ENCODE measurements at regions not wholly inside any gene's neighbourhood (a gene's known extent, or its start where the extent isn't known, plus 50 kb on each side); places are given as distances from the start of the nearest gene placed in this dataset.

DNA sequence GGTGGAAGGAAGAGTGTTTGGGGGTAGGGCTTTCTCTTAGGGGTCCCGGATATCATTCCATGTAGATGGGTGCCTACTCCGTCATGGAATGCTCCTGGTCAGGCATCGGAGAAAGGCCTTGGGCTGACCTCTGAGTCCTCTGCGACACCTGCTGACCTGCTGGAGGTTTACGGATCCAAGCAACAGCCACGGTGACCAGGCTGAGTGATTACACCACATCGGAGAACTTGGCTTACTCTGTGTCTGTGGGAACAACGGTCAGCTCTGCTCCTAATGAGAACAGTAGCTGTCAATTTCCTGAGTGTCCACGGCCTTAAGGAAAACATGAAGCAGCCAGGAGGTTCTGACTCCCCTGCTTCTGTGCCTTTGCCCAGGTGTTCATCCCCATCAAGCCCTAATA, 73.2 kb downstream of the TNP1 start:
- Histone ChIP-seq H3K9me2 (replicated peaks; ENCODE audit: control insufficient read depth, low read length) (no peaks in the 10 kb centered on the region), H3K4me2 (ENCODE audit: low read length) (no peak overlapping the region), H3K4me3 (ENCODE audit: low read length) (no peak overlapping the region), H3K27ac (ENCODE audit: low read depth, low read length) (no peak overlapping the region), H3K79me2 (ENCODE audit: control insufficient read depth, low read length) (no peaks in the 10 kb centered on the region), H3K4me1 (ENCODE audit: control insufficient read depth, low read length) (no peaks in the 10 kb centered on the region), H4K20me1 (ENCODE audit: control insufficient read depth, insufficient read depth, low read depth, low read length) (no peaks in the 10 kb centered on the region), H3K27me3 (ENCODE audit: control insufficient read depth, low read length) (no peaks in the 10 kb centered on the region), H3K36me3 (ENCODE audit: control insufficient read depth, low read length) (no peaks in the 10 kb centered on the region), H3K9me3 (ENCODE audit: control insufficient read depth, insufficient read depth, low read length) (no peaks in the 10 kb centered on the region), H3F3A (ENCODE audit: control insufficient read depth, insufficient read depth) (no peaks in the 10 kb centered on the region)
- no peak for TF ChIP-seq EZH2phosphoT487 (IDR thresholded peaks at IDR 0.05; ENCODE audit: borderline replicate concordance, low read length)
- TF ChIP-seq, protein P1, sequence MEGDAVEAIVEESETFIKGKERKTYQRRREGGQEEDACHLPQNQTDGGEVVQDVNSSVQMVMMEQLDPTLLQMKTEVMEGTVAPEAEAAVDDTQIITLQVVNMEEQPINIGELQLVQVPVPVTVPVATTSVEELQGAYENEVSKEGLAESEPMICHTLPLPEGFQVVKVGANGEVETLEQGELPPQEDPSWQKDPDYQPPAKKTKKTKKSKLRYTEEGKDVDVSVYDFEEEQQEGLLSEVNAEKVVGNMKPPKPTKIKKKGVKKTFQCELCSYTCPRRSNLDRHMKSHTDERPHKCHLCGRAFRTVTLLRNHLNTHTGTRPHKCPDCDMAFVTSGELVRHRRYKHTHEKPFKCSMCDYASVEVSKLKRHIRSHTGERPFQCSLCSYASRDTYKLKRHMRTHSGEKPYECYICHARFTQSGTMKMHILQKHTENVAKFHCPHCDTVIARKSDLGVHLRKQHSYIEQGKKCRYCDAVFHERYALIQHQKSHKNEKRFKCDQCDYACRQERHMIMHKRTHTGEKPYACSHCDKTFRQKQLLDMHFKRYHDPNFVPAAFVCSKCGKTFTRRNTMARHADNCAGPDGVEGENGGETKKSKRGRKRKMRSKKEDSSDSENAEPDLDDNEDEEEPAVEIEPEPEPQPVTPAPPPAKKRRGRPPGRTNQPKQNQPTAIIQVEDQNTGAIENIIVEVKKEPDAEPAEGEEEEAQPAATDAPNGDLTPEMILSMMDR (IDR thresholded peaks at IDR 0.05; ENCODE audit: low read depth, low read length, poor library complexity, severe bottlenecking): no peak

DNA sequence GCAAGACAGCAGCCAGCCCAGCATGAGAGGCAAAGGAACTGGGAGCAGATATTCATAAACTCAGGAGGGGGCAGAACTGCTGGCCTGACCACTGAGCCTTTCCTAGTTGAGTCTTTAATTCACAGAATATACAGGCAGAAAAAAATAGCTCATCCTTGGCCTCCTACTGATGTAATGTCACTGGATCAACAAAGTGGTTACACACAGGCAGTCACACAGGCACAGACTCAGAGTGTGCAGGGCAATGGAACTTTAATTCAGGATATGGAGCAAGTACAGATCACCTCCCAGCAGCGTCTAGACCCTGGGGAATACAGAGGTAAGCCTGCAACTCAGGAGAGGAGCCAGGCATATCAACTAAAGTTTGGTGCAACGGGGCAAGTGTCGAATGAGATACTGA, 75.4 kb downstream of the TNP1 start:
- H3K27ac ChIP-seq (ENCODE audit: low read depth, low read length): no peak overlapping the region
- H4K20me1 ChIP-seq (ENCODE audit: control insufficient read depth, insufficient read depth, low read depth, low read length): no peaks in the 10 kb centered on the region
- H3K27me3 ChIP-seq (ENCODE audit: control insufficient read depth, low read length): no peaks in the 10 kb centered on the region
- no peaks in the 10 kb centered on the region for H3K36me3 ChIP-seq (ENCODE audit: control insufficient read depth, low read length)
- H3K4me2 ChIP-seq (ENCODE audit: low read length): no peak overlapping the region
- no peaks in the 10 kb centered on the region for H3F3A ChIP-seq (ENCODE audit: control insufficient read depth, insufficient read depth)
- no peaks in the 10 kb centered on the region for H3K9me3 ChIP-seq (ENCODE audit: control insufficient read depth, insufficient read depth, low read length)
- no peaks in the 10 kb centered on the region for H3K9me2 ChIP-seq (replicated peaks; ENCODE audit: control insufficient read depth, low read length)
- H3K4me3 ChIP-seq (ENCODE audit: low read length): no peak overlapping the region
- H3K4me1 ChIP-seq (ENCODE audit: control insufficient read depth, low read length): no peaks in the 10 kb centered on the region
- TF ChIP-seq, protein P1 (IDR thresholded peaks at IDR 0.05; ENCODE audit: low read depth, low read length, poor library complexity, severe bottlenecking): no peak
- no peak for TF ChIP-seq EZH2phosphoT487 (IDR thresholded peaks at IDR 0.05; ENCODE audit: borderline replicate concordance, low read length)
- no peaks in the 10 kb centered on the region for H3K79me2 ChIP-seq (ENCODE audit: control insufficient read depth, low read length)

DNA sequence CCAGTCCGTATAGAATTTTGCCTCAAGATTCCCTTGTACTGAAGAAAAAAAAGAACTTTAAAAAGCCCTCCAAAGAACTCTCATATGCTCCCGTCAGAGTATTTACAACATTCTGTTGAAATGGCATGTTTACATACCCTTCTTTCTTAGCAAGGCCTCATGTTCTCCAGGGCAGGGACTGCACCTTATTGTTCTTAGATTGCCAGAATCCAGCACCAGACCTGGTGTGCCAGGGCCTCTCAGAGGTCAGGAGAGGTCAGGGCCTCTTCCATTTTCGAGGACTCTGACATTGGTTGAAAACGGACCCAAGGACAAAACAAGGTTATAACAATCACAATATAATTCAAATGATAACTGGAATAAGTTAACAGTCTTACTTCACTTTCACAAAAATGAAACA, 78.2 kb downstream of the TNP1 start:
- Histone ChIP-seq H3F3A (ENCODE audit: control insufficient read depth, insufficient read depth) (no peaks in the 10 kb centered on the region), H4K20me1 (ENCODE audit: control insufficient read depth, insufficient read depth, low read depth, low read length) (no peaks in the 10 kb centered on the region), H3K36me3 (ENCODE audit: control insufficient read depth, low read length) (no peaks in the 10 kb centered on the region), H3K27ac (ENCODE audit: low read depth, low read length) (no peak overlapping the region), H3K9me2 (replicated peaks; ENCODE audit: control insufficient read depth, low read length) (no peaks in the 10 kb centered on the region), H3K79me2 (ENCODE audit: control insufficient read depth, low read length) (no peaks in the 10 kb centered on the region), H3K4me3 (ENCODE audit: low read length) (no peak overlapping the region), H3K4me1 (ENCODE audit: control insufficient read depth, low read length) (no peaks in the 10 kb centered on the region), H3K4me2 (ENCODE audit: low read length) (no peak overlapping the region), H3K27me3 (ENCODE audit: control insufficient read depth, low read length) (no peaks in the 10 kb centered on the region; the same call in 1 of the 2 replicates), H3K9me3 (ENCODE audit: control insufficient read depth, insufficient read depth, low read length) (no peaks in the 10 kb centered on the region)
- TF ChIP-seq EZH2phosphoT487 (IDR thresholded peaks at IDR 0.05; ENCODE audit: borderline replicate concordance, low read length): no peak
- TF ChIP-seq, protein P1 (IDR thresholded peaks at IDR 0.05; ENCODE audit: low read depth, low read length, poor library complexity, severe bottlenecking): no peak

DNA sequence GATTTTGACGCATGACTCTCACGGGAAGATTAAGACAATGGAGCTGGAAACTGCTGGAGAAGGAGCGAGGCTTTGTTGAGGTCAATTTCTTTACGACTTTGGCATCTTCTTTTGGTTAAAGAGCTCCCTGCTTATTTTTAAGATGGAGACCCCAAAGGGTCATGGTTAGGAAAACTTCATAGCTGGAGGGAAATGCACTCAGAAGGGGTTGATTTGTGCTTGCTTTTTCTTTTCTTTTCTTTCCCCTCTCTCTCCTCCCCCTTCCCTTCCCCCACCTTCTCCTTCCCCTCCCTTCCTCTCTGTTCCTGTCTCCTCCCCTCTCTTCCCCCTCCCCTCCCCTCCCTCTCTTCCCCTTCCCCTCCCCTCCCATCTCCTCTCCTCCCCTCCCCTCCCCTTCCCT, 79.0 kb downstream of the TNP1 start:
- H3K4me2 ChIP-seq (ENCODE audit: low read length): no peak overlapping the region
- no peaks in the 10 kb centered on the region for H3K9me3 ChIP-seq (ENCODE audit: control insufficient read depth, insufficient read depth, low read length)
- H3K79me2 ChIP-seq (ENCODE audit: control insufficient read depth, low read length): no peaks in the 10 kb centered on the region
- no peak overlapping the region for H3K27ac ChIP-seq (ENCODE audit: low read depth, low read length)
- H3F3A ChIP-seq (ENCODE audit: control insufficient read depth, insufficient read depth): no peaks in the 10 kb centered on the region
- no peaks in the 10 kb centered on the region for H3K4me1 ChIP-seq (ENCODE audit: control insufficient read depth, low read length)
- no peaks in the 10 kb centered on the region for H3K9me2 ChIP-seq (replicated peaks; ENCODE audit: control insufficient read depth, low read length)
- no peak overlapping the region for H3K4me3 ChIP-seq (ENCODE audit: low read length)
- H3K27me3 ChIP-seq (ENCODE audit: control insufficient read depth, low read length): no peaks in the 10 kb centered on the region; the same call in 1 of the 2 replicates
- no peaks in the 10 kb centered on the region for H3K36me3 ChIP-seq (ENCODE audit: control insufficient read depth, low read length)
- H4K20me1 ChIP-seq (ENCODE audit: control insufficient read depth, insufficient read depth, low read depth, low read length): no peaks in the 10 kb centered on the region
- TF ChIP-seq, protein P1 (IDR thresholded peaks at IDR 0.05; ENCODE audit: low read depth, low read length, poor library complexity, severe bottlenecking): no peak
- TF ChIP-seq EZH2phosphoT487 (IDR thresholded peaks at IDR 0.05; ENCODE audit: borderline replicate concordance, low read length): no peak
